Common myeloid progenitor, CD34-positive (primary cell): ENCODE measurements at regions not wholly inside any gene's neighbourhood (a gene's known extent, or its start where the extent isn't known, plus 50 kb on each side); places are given as distances from the start of the nearest gene placed in this dataset.

Experiments
- CTCF ChIA-PET: fragments of 350-600 bp; sonication (Branson Sonifier 250); formaldehyde crosslinking; loops from one replicate; lab custom pipeline; 2021; ENCODE audit warnings: antibody characterized with exemption; lab: Charles Lee
- POLR2A ChIA-PET: fragments of 350-600 bp; sonication (Branson Sonifier 250); formaldehyde crosslinking; loops from one replicate; lab custom pipeline; 2021; ENCODE audit warnings: antibody characterized with exemption; lab: Charles Lee
- DNase-seq, 3 donors: peaks; one replicate each; pipeline versions ENCODE4 v3.0.0 to v3.0.0-alpha.2; 2013
- H3K27ac ChIP-seq, 2 experiments: 1 replicate in 1 of 2; 2 replicates in 1 of 2; pipeline ENCODE4 v1.7.0; 2013; ENCODE audit warnings: inconsistent platforms in 2 of 2, low read length in 2 of 2, mild to moderate bottlenecking in 2 of 2, low read depth in 1 of 2, moderate library complexity in 1 of 2; ENCODE audit not compliant: severe bottlenecking in 2 of 2, insufficient read depth in 1 of 2, poor library complexity in 1 of 2
- H3K27me3 ChIP-seq, 5 experiments: replicated peaks in 2 of 5; 1 replicate in 3 of 5; 2 replicates in 2 of 5; pipeline versions ENCODE4 v1.6.1 to v1.7.0; 2013; ENCODE audit warnings: low read length in 4 of 5, mild to moderate bottlenecking in 2 of 5, moderate library complexity in 2 of 5, inconsistent platforms in 1 of 5; ENCODE audit not compliant: insufficient read depth in 5 of 5, control insufficient read depth in 4 of 5
- H3K36me3 ChIP-seq, 4 experiments: 1 replicate in 2 of 4; 2 replicates in 2 of 4; pipeline versions ENCODE4 v1.6.1 to v1.7.0; 2013; ENCODE audit warnings: low read length in 3 of 4, control low read depth in 1 of 4, mild to moderate bottlenecking in 1 of 4; ENCODE audit not compliant: control insufficient read depth in 4 of 4, insufficient read depth in 4 of 4
- H3K4me1 ChIP-seq, 4 experiments: 1 replicate in 3 of 4; 2 replicates in 1 of 4; pipeline versions ENCODE4 v1.6.1 to v1.7.1; 2013; ENCODE audit warnings: low read length in 3 of 4, mild to moderate bottlenecking in 3 of 4, control low read depth in 1 of 4, inconsistent platforms in 1 of 4, moderate library complexity in 1 of 4; ENCODE audit not compliant: control insufficient read depth in 4 of 4, insufficient read depth in 4 of 4; ENCODE audit errors: control extremely low read depth in 1 of 4
- H3K4me3 ChIP-seq, 7 experiments: 1 replicate in 4 of 7; 2 replicates in 3 of 7; pipeline versions ENCODE4 v1.5.1 to v1.7.0; 2013; ENCODE audit warnings: mild to moderate bottlenecking in 7 of 7, low read length in 6 of 7, moderate library complexity in 6 of 7, inconsistent platforms in 2 of 7, low read depth in 2 of 7, control low read depth in 1 of 7; ENCODE audit not compliant: insufficient read depth in 4 of 7, control insufficient read depth in 1 of 7; ENCODE audit errors: extremely low read depth in 1 of 7
- H3K9me3 ChIP-seq, 5 experiments: 1 replicate in 4 of 5; 2 replicates in 1 of 5; pipeline versions ENCODE4 v1.6.1 to v1.7.1; 2013; ENCODE audit warnings: low read length in 4 of 5, mild to moderate bottlenecking in 2 of 5, inconsistent platforms in 1 of 5, low read depth in 1 of 5, moderate library complexity in 1 of 5; ENCODE audit not compliant: control insufficient read depth in 4 of 5, insufficient read depth in 2 of 5; ENCODE audit errors: control extremely low read depth in 1 of 5
- WGBS: methylation state at CpG from one replicate; pipeline ENCODE4 v1.1.5; 2013; ENCODE audit not compliant: insufficient coverage; 5-methylcytosine and 5-hydroxymethylcytosine counted together

DNA sequence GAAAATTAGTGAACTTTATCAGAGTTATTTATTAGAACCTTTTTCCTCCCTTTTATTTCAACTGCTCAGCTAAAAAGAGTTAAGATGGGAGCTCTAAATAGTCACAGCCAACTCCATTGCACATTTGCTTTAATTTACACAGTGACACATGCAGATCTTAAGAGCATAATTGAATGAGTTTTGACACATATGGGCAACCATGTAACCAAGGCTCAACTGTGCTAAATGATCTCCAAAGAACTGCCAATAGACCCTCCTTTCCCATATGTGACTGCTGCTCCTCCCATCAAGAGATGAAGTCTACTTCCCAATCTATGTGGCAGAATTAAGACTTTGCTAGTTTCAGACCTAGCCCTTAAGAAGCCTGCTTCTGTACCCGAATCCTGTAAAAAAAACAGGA is 960.0 kb downstream of the BCL11B start:
- ChIA-PET POLR2A (no interaction called here), CTCF (no interaction called here)
- Histone ChIP-seq H3K36me3 (no peaks in the 10 kb centered on the region), H3K4me3 (no peak overlapping the region), H3K27me3 (peaks cover 0 to 2% (median 0%) of the 10 kb centered on the region in 5 experiments), H3K9me3 (no peaks in the 10 kb centered on the region), H3K4me1 (no peaks in the 10 kb centered on the region), H3K27ac (no peak overlapping the region)
- 100% methylated on average over 1 of the region's 1 CpG for WGBS
- no peak for DNase-seq

DNA sequence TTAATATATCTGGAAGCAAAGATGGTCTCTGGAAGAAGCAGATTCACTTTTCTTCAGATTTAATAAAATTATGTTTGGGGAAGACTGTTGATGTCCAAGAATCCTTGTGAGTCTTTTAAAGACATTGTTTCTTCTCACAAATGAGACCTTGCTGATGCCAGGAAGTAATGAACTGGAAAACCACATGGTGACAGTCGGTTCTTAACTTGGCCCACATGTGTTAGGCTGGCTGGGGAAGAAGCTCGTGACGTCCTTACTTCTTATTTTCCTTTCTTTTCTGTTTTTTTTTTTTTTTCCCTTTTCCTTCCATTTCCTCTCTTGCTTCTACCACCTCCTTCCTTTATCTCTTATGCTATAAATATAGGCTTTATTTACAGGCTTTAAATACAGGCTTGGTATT is 950.2 kb downstream of the BCL11B start:
- CTCF ChIA-PET: no interaction called here
- Histone ChIP-seq H3K4me1 (no peaks in the 10 kb centered on the region), H3K36me3 (no peaks in the 10 kb centered on the region), H3K27me3 (no peaks in the 10 kb centered on the region), H3K4me3 (no peak overlapping the region), H3K27ac (no peak overlapping the region), H3K9me3 (peaks cover 0 to 10% (median 2%) of the 10 kb centered on the region in 5 experiments)
- DNase-seq: no peak
- no CpG with 5 or more reads among the region's 3 CpGs for WGBS
- POLR2A ChIA-PET: no interaction called here

DNA sequence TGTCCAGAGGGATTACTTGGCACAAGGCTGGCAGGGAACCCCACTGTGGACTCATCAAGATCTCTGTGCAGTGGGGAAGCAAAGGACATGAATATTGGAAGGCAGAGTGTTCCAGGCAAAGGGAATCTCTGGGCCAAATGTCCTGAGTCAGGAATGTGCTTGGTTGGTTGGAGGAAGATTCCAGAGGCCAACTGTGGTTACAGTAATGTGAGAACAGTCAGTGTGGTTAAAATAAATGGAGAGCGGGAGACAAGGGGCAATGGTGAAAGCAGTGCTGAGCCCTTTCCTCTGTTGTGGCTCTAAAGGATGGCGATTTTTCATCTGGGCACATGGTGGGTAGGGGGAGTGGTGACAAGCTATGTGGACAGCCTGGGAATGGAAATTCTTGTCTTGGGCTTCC is 948.2 kb downstream of the BCL11B start:
- H3K9me3 ChIP-seq: peaks cover 0 to 10% (median 2%) of the 10 kb centered on the region in 5 experiments
- no peak for DNase-seq
- no peak overlapping the region for H3K4me3 ChIP-seq
- ChIA-PET CTCF (no interaction called here), POLR2A (no interaction called here)
- 100% methylated on average over 1 of the region's 2 CpGs for WGBS
- H3K4me1 ChIP-seq: no peaks in the 10 kb centered on the region
- no peaks in the 10 kb centered on the region for H3K36me3 ChIP-seq
- H3K27ac ChIP-seq: no peak overlapping the region
- no peaks in the 10 kb centered on the region for H3K27me3 ChIP-seq

DNA sequence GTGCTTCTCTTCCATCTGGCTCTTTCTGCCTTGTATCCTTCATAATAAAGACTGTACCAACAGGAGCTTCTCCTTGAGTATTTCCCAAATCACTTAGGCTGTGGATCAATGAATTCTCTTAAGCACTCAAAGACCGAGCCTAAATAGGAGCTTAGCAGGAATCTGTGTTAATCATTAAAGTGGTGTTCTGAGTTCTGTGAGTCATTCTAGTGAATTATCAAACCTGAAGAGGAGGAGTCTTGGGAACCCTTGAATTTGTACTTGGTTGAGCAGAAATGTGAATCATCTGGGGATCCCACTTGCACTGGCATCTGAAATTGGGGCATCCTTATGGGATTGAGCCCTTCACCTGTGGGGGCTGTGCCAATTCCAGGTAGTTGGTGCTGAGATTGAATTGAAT is 946.2 kb downstream of the BCL11B start:
- H3K36me3 ChIP-seq: no peaks in the 10 kb centered on the region
- H3K27me3 ChIP-seq: no peaks in the 10 kb centered on the region
- WGBS: no CpG with 5 or more reads among the region's 1 CpG
- POLR2A ChIA-PET: no interaction called here
- no peak for DNase-seq
- no peaks in the 10 kb centered on the region for H3K4me1 ChIP-seq
- CTCF ChIA-PET: interaction anchor here (1.4 kb wide), 1 partner anchor 9 kb away, joined by 3 read pairs; no protein-coding TSS in a partner anchor
- H3K27ac ChIP-seq: no peak overlapping the region
- H3K9me3 ChIP-seq: peaks cover 0 to 2% (median 0%) of the 10 kb centered on the region in 5 experiments
- H3K4me3 ChIP-seq: no peak overlapping the region

DNA sequence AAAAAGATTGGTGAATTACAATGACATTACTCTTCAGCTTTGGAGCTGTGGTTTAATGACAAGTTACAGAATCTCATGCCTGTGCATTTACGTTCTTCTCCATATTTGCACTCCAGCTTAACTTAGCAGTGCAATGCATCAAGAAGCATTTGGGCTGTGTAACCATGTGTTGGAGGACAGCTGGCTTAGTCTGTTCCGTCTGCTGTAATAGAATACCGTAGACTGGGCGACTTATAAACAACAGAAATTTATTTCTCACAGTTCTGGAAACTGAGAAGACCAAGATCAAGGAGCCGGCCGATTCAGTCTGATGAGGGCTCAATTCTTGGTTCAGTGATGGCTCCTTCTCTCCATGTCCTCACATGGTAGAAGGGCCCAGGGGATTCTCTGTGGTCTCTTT is 943.5 kb downstream of the BCL11B start:
- ChIA-PET CTCF (no interaction called here), POLR2A (interaction anchor here (0.7 kb wide), 1 partner anchor 39 kb away, joined by 6 read pairs; no protein-coding TSS in a partner anchor)
- Histone ChIP-seq H3K36me3 (no peaks in the 10 kb centered on the region), H3K27ac (no peak overlapping the region), H3K4me3 (no peak overlapping the region), H3K27me3 (no peaks in the 10 kb centered on the region), H3K4me1 (no peaks in the 10 kb centered on the region), H3K9me3 (peaks cover 0 to 4% (median 1%) of the 10 kb centered on the region in 5 experiments)
- no peak for DNase-seq
- WGBS: 91% methylated on average over 4 of the region's 6 CpGs

DNA sequence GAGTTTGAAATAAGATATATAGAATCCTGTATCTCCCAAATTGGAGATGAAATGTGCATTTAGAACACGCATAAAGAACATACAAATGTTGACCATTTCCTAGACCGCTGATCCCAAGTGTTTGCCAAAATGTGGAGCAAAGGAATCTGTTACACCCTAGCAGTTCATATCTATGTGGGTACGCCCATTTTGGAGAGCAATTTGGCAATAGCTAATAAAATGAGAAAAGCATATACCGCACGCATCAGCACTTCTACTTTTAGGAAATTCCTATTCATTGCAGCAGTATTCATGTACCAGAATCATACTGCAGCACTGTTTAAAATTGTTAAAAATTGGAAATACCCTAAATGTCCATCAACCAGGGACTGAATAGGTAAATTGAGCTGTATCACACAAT is 937.8 kb downstream of the BCL11B start:
- Histone ChIP-seq H3K27ac (no peak overlapping the region), H3K4me3 (no peak overlapping the region), H3K4me1 (no peaks in the 10 kb centered on the region), H3K36me3 (no peaks in the 10 kb centered on the region), H3K27me3 (peaks cover 0 to 2% (median 0%) of the 10 kb centered on the region in 5 experiments), H3K9me3 (peaks cover 0 to 4% (median 1%) of the 10 kb centered on the region in 5 experiments)
- no peak for DNase-seq
- ChIA-PET CTCF (no interaction called here), POLR2A (interaction anchor here (0.7 kb wide), 1 partner anchor 56 kb away, joined by 4 read pairs; no protein-coding TSS in a partner anchor)
- 93% methylated on average over 2 of the region's 5 CpGs for WGBS

DNA sequence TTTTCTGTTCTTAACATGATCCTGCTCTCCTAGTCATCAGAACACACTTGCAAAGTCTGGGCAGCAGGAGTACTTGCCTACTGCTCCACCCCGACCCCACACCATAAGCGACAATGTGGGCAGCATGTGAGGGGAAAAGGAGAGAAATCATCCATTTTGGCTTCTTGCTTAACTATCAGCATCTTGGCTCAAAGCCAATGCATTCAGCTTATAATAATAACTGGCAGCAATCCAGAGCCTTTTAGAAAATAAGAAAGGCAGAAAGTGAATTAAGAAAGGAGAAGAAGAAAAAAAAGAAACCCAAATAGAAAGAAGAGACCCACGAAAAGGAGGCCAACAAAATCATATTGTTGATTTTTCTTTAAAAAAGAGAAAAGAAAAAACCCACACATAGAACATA is 930.8 kb downstream of the BCL11B start:
- POLR2A ChIA-PET: no interaction called here
- Histone ChIP-seq H3K36me3 (no peaks in the 10 kb centered on the region), H3K27me3 (peaks cover 0 to 2% (median 0%) of the 10 kb centered on the region in 5 experiments), H3K9me3 (no peaks in the 10 kb centered on the region), H3K4me3 (no peak overlapping the region), H3K4me1 (no peaks in the 10 kb centered on the region), H3K27ac (no peak overlapping the region)
- WGBS: no CpG with 5 or more reads among the region's 3 CpGs
- CTCF ChIA-PET: no interaction called here
- DNase-seq: no peak
